HCT116 (cell line): ENCODE measurements at regions not wholly inside any gene's neighbourhood (a gene's known extent, or its start where the extent isn't known, plus 50 kb on each side); places are given as distances from the start of the nearest gene placed in this dataset.

ENCODE experiments used
- ATF3 ChIP-seq: IDR thresholded peaks from 2 replicates; pipeline ENCODE4 v1.6.1; 2012
- CTCF ChIP-seq, 3 experiments: fragments of 200-600 bp in 1 of 3; sonication (generic) in 1 of 3; IDR thresholded peaks in 2 of 3; conservative IDR thresholded peaks in 1 of 3; 2 replicates each; pipeline ENCODE4 v1.5.1; 2012 to 2017; ENCODE audit warnings: low read depth in 2 of 3, low read length in 2 of 3, antibody characterized with exemption in 1 of 3, borderline replicate concordance in 1 of 3, control low read depth in 1 of 3, mild to moderate bottlenecking in 1 of 3, mixed read lengths in 1 of 3, mixed run types in 1 of 3, moderate library complexity in 1 of 3; ENCODE audit not compliant: insufficient read depth in 1 of 3
- EZH2 ChIP-seq: fragments of 200-600 bp; sonication (generic); IDR thresholded peaks from 2 replicates; pipeline ENCODE4 v1.6.1; 2017; ENCODE audit warnings: antibody characterized with exemption, mixed run types
- EZH2phosphoT487 ChIP-seq: fragments of 200-600 bp; IDR thresholded peaks from 2 replicates; pipeline ENCODE4 v1.6.1; 2018; ENCODE audit warnings: antibody characterized with exemption, borderline replicate concordance
- MAX ChIP-seq: IDR thresholded peaks from 2 replicates; pipeline ENCODE4 v1.6.1; 2012
- POLR2A ChIP-seq: IDR thresholded peaks from 2 replicates; pipeline ENCODE4 v1.7.0; 2011; ENCODE audit warnings: borderline replicate concordance; ENCODE audit not compliant: insufficient read depth, insufficient read length; ENCODE audit errors: extremely low read depth
- POLR2AphosphoS5 ChIP-seq: IDR thresholded peaks from 2 replicates; pipeline ENCODE4 v1.6.1; 2011; ENCODE audit warnings: mild to moderate bottlenecking, low read depth, low read length, moderate library complexity
- REST ChIP-seq: IDR thresholded peaks from 2 replicates; pipeline ENCODE4 v1.6.1; 2012; ENCODE audit warnings: low read depth
- SIN3A ChIP-seq: IDR thresholded peaks from 2 replicates; pipeline ENCODE4 v1.6.1; 2012; ENCODE audit warnings: low read depth
- SP1 ChIP-seq: IDR thresholded peaks from 2 replicates; pipeline ENCODE4 v1.6.1; 2012; ENCODE audit warnings: low read depth
- SRF ChIP-seq: IDR thresholded peaks from 2 replicates; pipeline ENCODE4 v1.6.1; 2012; ENCODE audit warnings: low read depth
- ZBTB33 ChIP-seq: IDR thresholded peaks from 2 replicates; pipeline ENCODE4 v1.6.1; 2011; ENCODE audit warnings: mild to moderate bottlenecking, low read length, moderate library complexity; ENCODE audit not compliant: insufficient replicate concordance; ENCODE audit errors: extremely low read depth

- TF ChIP-seq SIN3A (no peak), CTCF (IDR thresholded peaks at IDR 0.05 in 2 of 3, conservative IDR thresholded peaks at IDR 0.05 in 1 of 3; ENCODE audit: borderline replicate concordance in 1 of 3, insufficient read depth in 1 of 3, low read depth in 2 of 3, low read length in 2 of 3) (no peak), SRF (no peak), EZH2 (no peak), POLR2AphosphoS5 (no peak), SP1 (no peak), POLR2A (no peak), ZBTB33 (no peak), EZH2phosphoT487 (no peak), REST (no peak), ATF3 (no peak), MAX (no peak)
These were observed 68.2 kb upstream of the FOXN3 start for GRCh38 chr14:89485264-89485663.
